Erythroblast (primary cell): ENCODE measurements at regions not wholly inside any gene's neighbourhood (a gene's known extent, or its start where the extent isn't known, plus 50 kb on each side); places are given as distances from the start of the nearest gene placed in this dataset.

ENCODE experiments used
- GATA1 ChIP-seq: IDR thresholded peaks from 2 replicates; pipeline ENCODE4 v1.6.1; 2011; ENCODE audit warnings: low read depth, mild to moderate bottlenecking, control low read depth, low read length, moderate library complexity
- POLR2A ChIP-seq: IDR thresholded peaks from 2 replicates; pipeline ENCODE4 v1.6.1; 2011; ENCODE audit warnings: mild to moderate bottlenecking, low read length

DNA sequence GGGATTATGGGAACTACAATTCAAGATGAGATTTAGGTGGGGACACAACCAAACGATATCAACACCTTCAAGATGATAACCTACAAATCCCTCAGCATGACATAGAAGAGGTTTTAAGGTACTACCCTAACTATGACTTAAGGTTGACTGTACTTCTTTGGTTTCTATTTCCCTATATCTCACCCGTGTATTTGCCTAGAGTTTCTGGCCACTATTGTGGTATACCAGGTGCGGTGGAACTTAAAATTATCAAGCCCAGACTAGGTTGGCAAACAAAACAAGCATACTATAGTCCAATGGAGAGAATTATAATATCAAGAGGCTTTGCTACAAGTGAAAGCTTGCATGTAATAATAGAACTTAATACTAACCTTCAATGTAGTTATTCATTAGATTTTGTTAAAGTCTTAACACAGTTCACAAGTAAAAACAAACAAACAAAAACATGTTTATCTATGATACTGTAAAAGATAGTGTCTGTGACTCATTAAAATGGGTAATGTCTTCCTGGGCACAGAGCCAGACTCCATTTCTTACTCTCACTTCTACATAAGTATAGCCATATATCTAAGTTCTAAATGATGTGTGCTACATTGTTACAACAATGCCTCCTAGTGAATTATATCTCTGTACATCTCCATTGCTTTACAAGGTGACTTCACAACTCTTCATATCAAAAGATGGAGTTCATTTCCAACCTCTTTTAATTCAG, 479.1 kb downstream of the ZBBX start:
- no peak for TF ChIP-seq POLR2A
- no peak for TF ChIP-seq GATA1
